HCT116 (cell line): ENCODE measurements at regions not wholly inside any gene's neighbourhood (a gene's known extent, or its start where the extent isn't known, plus 50 kb on each side); places are given as distances from the start of the nearest gene placed in this dataset.

Experiments used
- ATAC-seq: fragments of 200-7000 bp; cut with Tn5 transposase; 2 replicates; pipeline ENCODE4 v1.9.1; 2020; ENCODE audit warnings: mild to moderate bottlenecking, moderate library complexity
- BruUV-seq: library from RNA; stranded (reverse); fragments of 400-500 nt; replicated peaks from 2 replicates; lab custom pipeline; 2021; lab: Mats Ljungman, UMichigan
- CTCF ChIA-PET: fragments of 300-600 bp; sonication (Branson Sonifier 250); formaldehyde crosslinking; loops from one replicate; lab custom pipeline; 2021; ENCODE audit warnings: antibody characterized with exemption; lab: Charles Lee
- POLR2A ChIA-PET: fragments of 300-600, 350-600 bp; sonication (Branson Sonifier 250); formaldehyde crosslinking; loops from one replicate; lab custom pipeline; 2021; ENCODE audit warnings: antibody characterized with exemption; lab: Charles Lee
- RAD21 ChIA-PET, 2 experiments: fragments of 300-600 bp; sonication (Branson Sonifier 250); formaldehyde crosslinking; loops; one replicate each; lab custom pipeline; 2023; ENCODE audit warnings: low total read pairs in 2 of 2; ENCODE audit not compliant: uncharacterized antibody in 2 of 2, unreplicated experiment in 2 of 2, low non-redundant PET in 1 of 2; lab: Charles Lee
- DNase-seq: peaks from one replicate; pipeline ENCODE4 v3.0.0-alpha.2; 2010; ENCODE audit warnings: low read depth, low spot score
- H2AFZ ChIP-seq: fragments of 200-600 bp; shearing (Covaris generic), sonication (generic); 2 replicates; pipeline ENCODE4 v1.6.1; 2017; ENCODE audit warnings: low read depth, mixed run types, mixed read lengths, antibody characterized with exemption, low read length; ENCODE audit not compliant: poor library complexity, severe bottlenecking
- H3K27ac ChIP-seq: 2 replicates; pipeline ENCODE4 v1.5.1; 2012; ENCODE audit warnings: low read depth, low read length
- H3K27me3 ChIP-seq: fragments of 200-600 bp; sonication (generic); 2 replicates; pipeline ENCODE4 v1.6.1; 2016; ENCODE audit warnings: mixed run types, low read length, mixed read lengths; ENCODE audit not compliant: insufficient read depth
- H3K36me3 ChIP-seq, 2 experiments: fragments of 200-500 bp in 1 of 2; fragments of 200-600 bp in 1 of 2; sonication (Bioruptor generic) in 1 of 2; sonication (generic) in 1 of 2; 2 replicates each; pipeline versions ENCODE4 v1.5.1 to v1.6.1; 2014 to 2016; ENCODE audit warnings: low read length in 2 of 2, inconsistent platforms in 1 of 2, mixed read lengths in 1 of 2, mixed run types in 1 of 2; ENCODE audit not compliant: insufficient read depth in 2 of 2, control insufficient read depth in 1 of 2
- H3K4me1 ChIP-seq, 2 experiments: fragments of 200-600 bp in 1 of 2; sonication (generic) in 1 of 2; 2 replicates each; pipeline versions ENCODE4 v1.5.1 to v1.6.1; 2012 to 2017; ENCODE audit warnings: low read length in 2 of 2, inconsistent platforms in 1 of 2, mild to moderate bottlenecking in 1 of 2, mixed read lengths in 1 of 2, mixed run types in 1 of 2, moderate library complexity in 1 of 2; ENCODE audit not compliant: insufficient read depth in 2 of 2, control insufficient read depth in 1 of 2
- H3K4me2 ChIP-seq: fragments of 200-600 bp; sonication (generic); 2 replicates; pipeline ENCODE4 v1.6.1; 2017; ENCODE audit warnings: mixed run types, low read length, mixed read lengths
- H3K4me3 ChIP-seq, 2 experiments: fragments of 200-600 bp in 1 of 2; sonication (generic) in 1 of 2; replicated peaks in 1 of 2; 2 replicates each; pipeline ENCODE4 v1.5.1; 2011 to 2016; ENCODE audit warnings: low read length in 2 of 2, control low read depth in 1 of 2, low read depth in 1 of 2, mild to moderate bottlenecking in 1 of 2, mixed read lengths in 1 of 2, mixed run types in 1 of 2
- H3K79me2 ChIP-seq: fragments of 200-600 bp; sonication (generic); 2 replicates; pipeline ENCODE4 v1.6.1; 2017; ENCODE audit warnings: mild to moderate bottlenecking, mixed run types, low read length, moderate library complexity, mixed read lengths; ENCODE audit not compliant: insufficient read depth
- H3K9ac ChIP-seq: fragments of 200-600 bp; sonication (generic); 2 replicates; pipeline ENCODE4 v1.6.1; 2016; ENCODE audit warnings: low read length, mixed read lengths
- H3K9me2 ChIP-seq: fragments of 200-600 bp; sonication (generic), shearing (Covaris generic); 2 replicates; pipeline ENCODE4 v1.6.1; 2017; ENCODE audit warnings: mixed run types, mild to moderate bottlenecking, moderate library complexity; ENCODE audit not compliant: insufficient read depth
- H3K9me3 ChIP-seq, 2 experiments: fragments of 200-500 bp in 1 of 2; fragments of 200-600 bp in 1 of 2; sonication (Bioruptor generic) in 1 of 2; sonication (generic) in 1 of 2; 2 replicates each; pipeline ENCODE4 v1.6.1; 2014 to 2017; ENCODE audit warnings: low read length in 2 of 2, mixed read lengths in 2 of 2, inconsistent platforms in 1 of 2, low read depth in 1 of 2, mild to moderate bottlenecking in 1 of 2, mixed run types in 1 of 2, moderate library complexity in 1 of 2; ENCODE audit not compliant: control insufficient read depth in 1 of 2, insufficient read depth in 1 of 2
- H4K20me1 ChIP-seq: fragments of 200-600 bp; sonication (generic), shearing (Covaris generic); 2 replicates; pipeline ENCODE4 v1.6.1; 2017; ENCODE audit warnings: mixed run types, mild to moderate bottlenecking, moderate library complexity; ENCODE audit not compliant: insufficient read depth
- CBX3 ChIP-seq: IDR thresholded peaks from 2 replicates; pipeline ENCODE4 v1.6.1; 2012; ENCODE audit warnings: low read depth
- CTCF ChIP-seq, 3 experiments: fragments of 200-600 bp in 1 of 3; sonication (generic) in 1 of 3; IDR thresholded peaks in 2 of 3; conservative IDR thresholded peaks in 1 of 3; 2 replicates each; pipeline ENCODE4 v1.5.1; 2012 to 2017; ENCODE audit warnings: low read depth in 2 of 3, low read length in 2 of 3, antibody characterized with exemption in 1 of 3, borderline replicate concordance in 1 of 3, control low read depth in 1 of 3, mild to moderate bottlenecking in 1 of 3, mixed read lengths in 1 of 3, mixed run types in 1 of 3, moderate library complexity in 1 of 3; ENCODE audit not compliant: insufficient read depth in 1 of 3
- EGR1 ChIP-seq: IDR thresholded peaks from 2 replicates; pipeline ENCODE4 v1.6.1; 2012; ENCODE audit warnings: low read depth
- ELF1 ChIP-seq: IDR thresholded peaks from 2 replicates; pipeline ENCODE4 v1.6.1; 2012; ENCODE audit warnings: low read depth, borderline replicate concordance
- EZH2 ChIP-seq: fragments of 200-600 bp; sonication (generic); IDR thresholded peaks from 2 replicates; pipeline ENCODE4 v1.6.1; 2017; ENCODE audit warnings: antibody characterized with exemption, mixed run types
- FOSL1 ChIP-seq: IDR thresholded peaks from 2 replicates; pipeline ENCODE4 v1.6.1; 2012; ENCODE audit warnings: low read depth
- JUND ChIP-seq: IDR thresholded peaks from 2 replicates; pipeline ENCODE4 v1.6.1; 2012
- MAX ChIP-seq: IDR thresholded peaks from 2 replicates; pipeline ENCODE4 v1.6.1; 2012
- POLR2A ChIP-seq: IDR thresholded peaks from 2 replicates; pipeline ENCODE4 v1.7.0; 2011; ENCODE audit warnings: borderline replicate concordance; ENCODE audit not compliant: insufficient read depth, insufficient read length; ENCODE audit errors: extremely low read depth
- SIN3A ChIP-seq: IDR thresholded peaks from 2 replicates; pipeline ENCODE4 v1.6.1; 2012; ENCODE audit warnings: low read depth
- TCF7L2 ChIP-seq: IDR thresholded peaks from 2 replicates; pipeline ENCODE4 v1.7.0; 2011; ENCODE audit warnings: borderline replicate concordance, inconsistent platforms; ENCODE audit not compliant: insufficient read depth, insufficient read length; ENCODE audit errors: extremely low read depth
- ZFX ChIP-seq: fragments of 450-650 bp; IDR thresholded peaks from 2 replicates; pipeline ENCODE4 v1.6.1; 2017
- intact Hi-C: fragments of 100-400 bp; cut with micrococcal nuclease; formaldehyde crosslinking; loops from 2 replicates; pipeline ENCODE4 v1.10.0; 2022
- TF ChIP-seq, protein P1 (sequence below): IDR thresholded peaks from 2 replicates; pipeline ENCODE4 v1.6.1; 2012
- TF ChIP-seq, protein P2 (sequence below): IDR thresholded peaks from 2 replicates; pipeline ENCODE4 v1.6.1; 2011; ENCODE audit warnings: mild to moderate bottlenecking, low read length, moderate library complexity; ENCODE audit not compliant: insufficient replicate concordance; ENCODE audit errors: extremely low read depth

- H4K20me1 ChIP-seq, result no peaks in the 10 kb centered on the region
- H3K79me2 ChIP-seq, result no peaks in the 10 kb centered on the region
- no peak overlapping the region for H3K4me3 ChIP-seq
- H3K4me1 ChIP-seq, result peaks cover 0 to 4% of the 10 kb centered on the region in 2 experiments; a peak in 2 of 4 replicates
- no peak overlapping the region for H3K9ac ChIP-seq
- H3K27ac ChIP-seq, result no peak overlapping the region
- CTCF ChIA-PET, result no interaction called here
- no peaks in the 10 kb centered on the region for H3K9me2 ChIP-seq
- POLR2A ChIA-PET, result no interaction called here
- no peaks in the 10 kb centered on the region for H3K9me3 ChIP-seq
- BruUV-seq, result no TSS peak
- H3K27me3 ChIP-seq, result no peaks in the 10 kb centered on the region
- H3K36me3 ChIP-seq, result no peaks in the 10 kb centered on the region
- DNase-seq (no peak), ATAC-seq (no peak)
- H2AFZ ChIP-seq, result no peak overlapping the region
- RAD21 ChIA-PET, result no interaction called here
- no peak overlapping the region for H3K4me2 ChIP-seq
- intact Hi-C loops, result no loop called here
- TF ChIP-seq TCF7L2, result no peak
- TF ChIP-seq CBX3, result no peak
- no peak for TF ChIP-seq ELF1
- no peak for TF ChIP-seq ZFX
- TF ChIP-seq MAX, result no peak
- TF ChIP-seq FOSL1, result no peak
- TF ChIP-seq CTCF (IDR thresholded peaks at IDR 0.05 in 2 of 3, conservative IDR thresholded peaks at IDR 0.05 in 1 of 3; ENCODE audit: borderline replicate concordance in 1 of 3, insufficient read depth in 1 of 3, low read depth in 2 of 3, low read length in 2 of 3), result no peak
- no peak for TF ChIP-seq JUND
- TF ChIP-seq, protein P1, sequence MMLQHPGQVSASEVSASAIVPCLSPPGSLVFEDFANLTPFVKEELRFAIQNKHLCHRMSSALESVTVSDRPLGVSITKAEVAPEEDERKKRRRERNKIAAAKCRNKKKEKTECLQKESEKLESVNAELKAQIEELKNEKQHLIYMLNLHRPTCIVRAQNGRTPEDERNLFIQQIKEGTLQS, result no peak
- TF ChIP-seq, protein P2, sequence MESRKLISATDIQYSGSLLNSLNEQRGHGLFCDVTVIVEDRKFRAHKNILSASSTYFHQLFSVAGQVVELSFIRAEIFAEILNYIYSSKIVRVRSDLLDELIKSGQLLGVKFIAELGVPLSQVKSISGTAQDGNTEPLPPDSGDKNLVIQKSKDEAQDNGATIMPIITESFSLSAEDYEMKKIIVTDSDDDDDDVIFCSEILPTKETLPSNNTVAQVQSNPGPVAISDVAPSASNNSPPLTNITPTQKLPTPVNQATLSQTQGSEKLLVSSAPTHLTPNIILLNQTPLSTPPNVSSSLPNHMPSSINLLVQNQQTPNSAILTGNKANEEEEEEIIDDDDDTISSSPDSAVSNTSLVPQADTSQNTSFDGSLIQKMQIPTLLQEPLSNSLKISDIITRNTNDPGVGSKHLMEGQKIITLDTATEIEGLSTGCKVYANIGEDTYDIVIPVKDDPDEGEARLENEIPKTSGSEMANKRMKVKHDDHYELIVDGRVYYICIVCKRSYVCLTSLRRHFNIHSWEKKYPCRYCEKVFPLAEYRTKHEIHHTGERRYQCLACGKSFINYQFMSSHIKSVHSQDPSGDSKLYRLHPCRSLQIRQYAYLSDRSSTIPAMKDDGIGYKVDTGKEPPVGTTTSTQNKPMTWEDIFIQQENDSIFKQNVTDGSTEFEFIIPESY, result no peak
- no peak for TF ChIP-seq EZH2
- TF ChIP-seq POLR2A, result no peak
- no peak for TF ChIP-seq EGR1
- TF ChIP-seq SIN3A, result no peak
Measured at GRCh38 chr2:64223055-64223454, 78.8 kb upstream of the PELI1 start.
